HG03060 (cell line): ENCODE measurements at regions not wholly inside any gene's neighbourhood (a gene's known extent, or its start where the extent isn't known, plus 50 kb on each side); places are given as distances from the start of the nearest gene placed in this dataset.

Source experiments
- ATAC-seq: cut with Tn5 transposase; IDR thresholded peaks from one replicate; pipeline ENCODE4 v1.9.1; 2021; ENCODE audit warnings: low read depth, moderate number of reproducible peaks; ENCODE audit not compliant: unreplicated experiment

DNA sequence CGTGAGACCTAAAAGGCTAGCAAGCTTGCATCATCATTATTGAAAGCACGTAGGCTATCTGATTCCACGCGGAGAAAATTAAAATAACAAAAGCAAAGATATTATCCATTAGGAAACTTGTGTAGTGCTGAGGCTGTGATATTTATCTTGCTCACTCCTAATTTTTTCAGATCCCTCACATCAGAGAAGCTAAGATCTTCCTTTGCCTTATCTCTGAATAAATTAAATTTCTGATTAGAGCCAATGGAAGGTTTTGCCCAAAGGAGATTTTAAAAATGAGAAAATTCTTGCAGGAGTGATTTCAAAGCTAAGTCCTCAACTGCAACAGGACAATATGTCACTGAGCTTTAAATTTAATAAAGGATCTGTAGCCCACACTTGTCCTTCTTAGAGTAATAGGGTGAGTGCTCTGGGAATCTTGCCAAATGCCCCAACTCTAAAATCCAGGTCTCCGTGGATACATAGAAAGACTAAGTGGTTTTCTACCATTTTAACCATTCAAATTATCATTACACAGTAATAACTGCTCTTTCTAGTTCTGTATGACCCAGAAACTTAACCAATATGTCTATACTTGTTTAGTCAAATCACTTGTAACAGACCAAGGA is 295.0 kb downstream of the CAAP1 start:
- no peak for ATAC-seq

DNA sequence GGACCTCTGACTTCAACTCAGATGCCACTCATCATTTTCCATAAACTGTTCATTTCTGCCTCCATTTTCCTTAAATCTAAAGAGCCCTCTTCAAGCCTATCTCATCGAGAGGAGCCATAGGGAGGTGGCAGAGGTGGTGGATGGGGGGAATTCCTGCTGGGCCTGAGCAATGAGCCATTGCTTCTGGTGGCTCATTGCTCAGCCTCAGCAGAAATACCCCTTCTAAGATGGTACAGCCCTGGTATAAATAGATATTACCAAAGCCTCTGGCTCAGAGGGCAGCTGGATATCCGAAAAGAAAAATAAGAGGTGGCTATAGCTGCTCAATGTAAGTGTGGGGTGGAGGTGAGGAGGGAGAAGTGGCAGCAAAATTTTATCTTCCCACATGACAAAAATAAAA is 313.5 kb downstream of the CAAP1 start:
- ATAC-seq, result no peak

DNA sequence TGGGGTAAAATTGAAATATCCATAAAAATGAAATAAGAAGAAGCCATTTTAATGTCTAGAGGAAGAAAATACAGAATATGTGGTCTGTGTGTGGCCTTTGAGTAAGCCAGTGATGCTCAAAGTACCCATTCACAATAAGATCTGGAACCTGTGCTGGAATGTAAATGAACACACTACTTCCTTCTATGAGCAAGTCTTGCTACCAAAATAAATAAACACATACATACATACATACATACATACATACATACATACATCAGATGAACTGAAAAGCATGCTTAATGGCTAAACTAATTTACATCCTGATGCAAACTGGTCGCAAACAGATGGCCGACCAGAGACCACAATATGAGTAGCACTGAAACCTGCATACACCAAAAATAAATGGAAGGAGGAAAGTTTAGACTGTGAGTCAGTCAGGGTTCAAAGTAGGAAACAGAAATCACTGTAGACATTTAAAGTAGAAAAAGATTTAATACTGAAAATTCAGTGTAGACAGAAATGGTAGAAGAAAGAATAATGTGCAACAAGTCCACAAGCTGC is 317.6 kb downstream of the CAAP1 start:
- ATAC-seq, result no peak

DNA sequence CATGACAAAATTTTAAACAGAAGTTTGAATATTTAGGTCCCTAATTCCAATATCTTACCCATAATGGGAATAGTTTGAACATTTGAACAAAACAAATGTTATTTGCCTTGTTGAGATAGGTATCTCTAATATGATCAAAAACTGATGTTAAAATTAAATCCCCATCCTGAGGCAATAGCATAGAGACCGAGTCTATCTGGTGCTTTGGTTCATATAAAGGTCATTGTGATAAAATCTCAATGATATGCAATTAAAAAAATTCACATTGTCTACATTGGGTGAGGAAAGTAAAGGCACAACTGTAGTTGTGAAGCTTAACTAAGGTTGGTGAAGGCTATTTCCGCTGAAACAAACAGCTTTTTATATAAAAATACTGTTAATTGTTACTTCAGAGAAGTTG is 318.3 kb downstream of the CAAP1 start:
- no peak for ATAC-seq

DNA sequence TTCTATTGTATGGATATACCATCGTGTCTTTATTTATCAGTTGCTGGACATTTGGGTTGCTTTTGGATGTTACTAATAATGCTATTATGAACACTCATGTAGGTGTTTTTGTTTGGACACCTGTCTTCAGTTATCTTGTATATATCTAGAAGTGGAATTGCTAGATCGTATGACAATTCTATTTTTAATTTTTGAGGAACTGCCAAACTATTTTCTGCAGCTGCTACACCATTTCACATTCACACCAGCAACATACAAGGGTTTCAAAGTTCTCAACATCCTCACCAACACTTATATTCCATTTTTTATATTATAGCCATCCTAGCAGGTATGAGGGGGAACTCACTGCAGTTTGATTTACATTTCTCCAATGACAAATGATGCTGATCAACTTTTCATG is 324.6 kb downstream of the CAAP1 start:
- no peak for ATAC-seq

DNA sequence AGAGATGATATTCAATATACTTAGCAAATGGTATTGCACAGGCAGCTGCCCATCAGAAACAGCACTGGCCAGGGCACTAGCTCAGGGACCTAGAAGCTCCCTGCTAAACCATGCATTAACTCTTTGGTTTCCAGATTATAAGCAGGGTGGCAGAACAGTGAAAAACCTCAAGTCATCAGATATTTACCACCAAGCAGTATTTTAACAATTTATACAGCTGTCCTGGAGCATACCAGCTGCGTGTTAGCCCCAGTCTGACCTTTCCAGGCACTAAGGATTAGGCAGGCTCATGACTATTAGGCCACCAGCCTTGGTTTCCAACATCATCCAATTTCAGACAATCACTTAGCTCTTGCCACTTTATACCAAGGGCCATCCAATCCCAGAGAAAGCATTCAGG is 326.5 kb downstream of the CAAP1 start:
- ATAC-seq, result no peak

DNA sequence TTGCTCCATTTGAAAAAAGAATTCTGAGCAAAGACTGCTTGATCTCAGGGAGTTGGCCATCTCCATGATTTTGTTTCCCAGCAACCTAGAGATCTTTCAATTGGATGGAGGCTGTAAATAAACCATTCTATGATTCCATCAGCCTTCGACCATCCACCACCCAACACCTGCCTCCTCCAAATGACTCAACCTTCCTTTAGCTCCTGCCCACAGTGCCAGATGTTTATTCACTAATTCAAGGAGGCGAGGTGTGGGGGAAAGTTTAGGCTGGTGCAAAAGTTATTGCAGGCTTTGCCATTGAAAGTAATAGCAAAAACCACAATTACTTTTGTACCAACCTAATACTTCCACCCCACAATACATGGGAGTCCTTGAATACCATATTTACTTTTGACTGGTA is 327.5 kb downstream of the CAAP1 start:
- no peak for ATAC-seq

DNA sequence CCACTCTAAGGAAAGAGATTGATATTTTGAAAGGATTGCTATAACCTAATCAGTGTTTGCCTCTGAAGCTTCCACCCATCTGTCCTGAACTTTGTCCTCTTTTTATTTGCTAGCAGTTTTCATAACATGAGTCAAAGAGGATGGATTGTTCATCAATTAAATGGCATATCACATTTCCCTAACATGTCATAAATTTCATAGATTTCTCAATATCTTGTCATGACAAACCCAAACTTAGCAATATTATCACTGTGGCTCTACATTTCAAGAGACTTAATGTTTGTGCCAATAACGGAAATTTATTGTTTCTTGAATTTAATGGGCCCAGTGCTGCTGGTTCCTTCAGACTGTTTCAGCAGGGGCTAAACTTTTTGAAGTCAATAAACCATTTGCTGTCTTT is 330.3 kb downstream of the CAAP1 start:
- ATAC-seq, result no peak

DNA sequence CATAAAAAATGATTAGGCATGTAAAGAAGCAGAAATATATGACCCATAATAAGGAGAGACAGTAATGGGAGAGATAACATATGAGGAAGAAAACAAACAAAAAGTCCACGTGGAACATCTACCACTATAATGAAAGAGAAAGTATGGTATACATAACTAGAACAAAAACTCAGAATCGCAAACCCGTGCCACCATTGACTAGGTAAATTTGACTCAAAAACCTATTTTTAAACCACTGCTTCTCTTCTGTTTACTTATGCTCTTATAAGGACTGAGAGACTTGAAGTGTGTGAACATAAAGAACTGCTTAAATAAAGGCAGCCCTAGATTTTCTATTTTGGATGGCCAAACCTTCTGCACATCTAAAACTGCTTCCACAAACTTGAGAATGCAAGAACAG is 330.7 kb downstream of the CAAP1 start:
- ATAC-seq, result no peak

DNA sequence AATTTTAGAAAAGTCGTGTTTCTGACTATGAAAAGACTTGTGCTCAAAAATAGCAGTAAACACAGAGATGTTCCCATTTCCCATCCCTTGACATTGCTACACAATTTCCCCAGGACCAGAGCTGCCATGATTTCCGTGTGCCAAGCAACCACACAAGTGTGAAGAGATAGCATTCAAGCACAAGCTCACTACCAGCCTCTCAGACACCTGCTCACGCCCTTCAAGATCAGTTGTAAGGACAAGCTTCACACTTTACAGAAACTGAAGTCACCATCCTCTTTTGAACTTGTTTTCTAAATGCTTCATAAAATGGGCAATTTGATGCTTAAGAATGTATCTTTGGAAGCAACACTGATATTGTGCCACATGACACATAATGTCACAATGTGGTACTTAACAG is 333.1 kb downstream of the CAAP1 start:
- no peak for ATAC-seq

DNA sequence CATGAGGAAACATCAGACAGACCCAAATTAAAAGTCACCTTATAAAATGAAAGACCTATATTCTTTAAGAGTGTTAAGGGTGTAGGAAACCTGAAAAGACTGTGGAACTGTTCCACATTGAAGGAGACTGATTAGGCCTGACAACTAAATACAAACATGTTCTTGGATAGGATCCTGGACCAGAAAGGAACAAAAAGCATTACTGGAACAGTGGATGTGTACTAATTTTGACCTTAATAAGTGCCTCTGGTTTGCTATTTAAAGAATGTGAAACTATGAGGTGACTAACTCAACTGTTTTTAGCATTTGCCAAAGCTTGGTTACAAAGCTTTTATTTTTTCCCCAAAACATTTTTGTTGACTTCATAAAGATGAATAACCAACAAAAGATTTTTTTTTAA is 340.6 kb downstream of the CAAP1 start:
- no peak for ATAC-seq

DNA sequence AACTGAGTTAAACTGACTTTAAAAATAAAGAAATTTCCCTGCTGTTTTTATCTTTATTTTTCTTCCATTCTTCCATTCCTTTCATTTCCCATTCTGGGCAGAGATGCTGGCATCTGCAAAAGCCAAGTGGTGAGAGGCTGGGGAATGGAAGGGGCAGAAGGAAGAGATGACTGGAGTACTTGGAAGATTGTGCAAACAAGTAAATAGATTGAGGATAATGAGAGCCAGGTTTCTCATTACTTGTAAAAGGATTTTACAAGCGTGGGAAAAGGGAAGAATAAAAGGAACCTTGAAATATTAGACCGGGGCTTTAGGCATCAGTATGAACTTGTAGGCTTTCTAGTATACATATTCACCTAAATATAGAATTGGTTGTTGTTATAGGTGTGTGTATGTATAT is 341.2 kb downstream of the CAAP1 start:
- no peak for ATAC-seq

DNA sequence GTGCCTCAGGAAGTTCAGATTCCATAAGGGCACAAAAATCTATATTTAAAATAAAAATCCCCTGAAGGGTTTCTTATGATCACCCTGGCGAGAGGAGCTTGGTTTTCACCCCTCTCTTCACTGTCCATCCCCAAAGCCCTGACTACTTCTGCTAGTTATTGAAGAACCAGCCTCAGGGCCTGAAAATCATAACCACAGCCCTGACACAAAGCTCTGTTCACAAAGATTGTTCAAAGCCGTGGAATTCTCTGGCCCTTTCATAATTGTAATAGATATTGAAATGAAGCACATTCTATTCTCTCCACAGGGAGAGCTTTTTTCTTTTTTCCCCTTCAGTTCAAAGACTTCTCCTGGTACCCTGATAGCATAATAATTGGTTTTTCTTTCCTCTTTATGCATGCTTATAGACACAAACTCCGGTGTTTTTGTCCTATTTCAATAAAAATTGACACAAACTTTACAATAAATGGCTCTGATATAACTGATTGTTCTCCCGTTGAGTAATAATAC is 343.8 kb downstream of the CAAP1 start:
- no peak for ATAC-seq

DNA sequence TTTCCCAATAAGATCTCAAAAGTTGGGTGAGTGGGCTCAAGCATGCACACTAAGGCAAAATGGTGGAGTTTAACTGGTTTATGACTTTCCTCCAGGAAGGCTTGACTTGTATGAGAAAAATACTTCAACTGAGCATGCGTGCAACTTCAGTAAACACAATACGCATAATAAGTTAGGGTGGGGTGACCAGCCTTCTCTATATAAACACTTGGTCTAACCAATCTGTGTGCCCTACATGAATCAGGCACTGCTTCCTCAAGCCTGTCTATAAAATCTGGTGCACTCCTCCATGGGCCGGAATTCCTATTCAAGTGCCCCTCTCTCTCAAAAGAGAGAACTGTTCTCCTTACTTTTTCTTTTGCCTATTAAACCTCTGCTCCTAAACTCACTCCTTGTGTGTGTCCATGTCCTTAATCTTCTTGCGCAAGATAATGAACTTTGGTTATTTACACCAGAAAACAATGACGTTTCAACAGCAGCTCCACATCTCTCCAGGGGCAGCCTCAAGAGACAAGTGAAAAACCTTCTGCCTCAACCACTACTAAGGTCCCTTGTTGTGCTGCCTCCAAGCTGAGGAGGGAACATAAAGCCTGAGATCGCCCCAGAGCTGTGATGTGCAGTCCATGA is 352.6 kb downstream of the CAAP1 start:
- no peak for ATAC-seq

DNA sequence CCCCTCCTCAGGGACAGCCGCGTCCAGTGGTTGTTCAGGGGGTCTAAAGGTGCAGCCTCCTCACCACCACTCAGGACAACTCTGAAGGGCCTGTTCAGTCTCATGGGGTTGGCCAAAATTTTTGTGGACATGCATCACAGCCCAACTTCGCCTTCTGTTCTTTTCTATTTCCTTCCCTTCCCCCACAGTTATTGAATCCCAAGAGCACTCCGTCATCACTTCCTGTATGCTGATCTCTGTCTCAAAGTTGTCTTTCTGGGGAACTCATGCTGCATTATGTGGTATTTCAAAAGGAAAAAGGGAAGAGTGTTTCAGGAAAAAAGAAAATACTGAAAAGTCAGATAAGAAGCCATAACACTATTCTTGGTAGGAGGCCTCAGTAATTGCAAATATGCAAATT is 355.4 kb downstream of the CAAP1 start:
- no peak for ATAC-seq

DNA sequence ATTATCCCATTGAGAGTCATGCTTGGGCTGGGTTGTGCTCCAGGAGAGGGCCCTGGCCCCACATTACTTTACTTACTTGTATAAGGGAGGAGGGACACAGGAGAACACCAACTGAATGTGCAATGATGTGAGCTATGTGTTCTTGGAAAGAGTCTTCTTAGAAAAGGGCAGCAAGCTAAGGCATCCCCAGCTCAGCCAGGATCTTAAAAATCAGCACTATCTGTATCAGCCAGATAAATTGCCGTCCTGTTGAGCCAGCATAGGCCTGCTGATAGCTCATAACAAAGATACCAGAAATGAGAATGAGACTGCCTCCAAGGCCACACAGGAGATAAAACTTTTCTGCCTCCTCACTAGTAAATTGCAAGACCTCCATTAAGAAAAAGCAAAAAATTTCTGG is 357.5 kb downstream of the CAAP1 start:
- ATAC-seq, result no peak

DNA sequence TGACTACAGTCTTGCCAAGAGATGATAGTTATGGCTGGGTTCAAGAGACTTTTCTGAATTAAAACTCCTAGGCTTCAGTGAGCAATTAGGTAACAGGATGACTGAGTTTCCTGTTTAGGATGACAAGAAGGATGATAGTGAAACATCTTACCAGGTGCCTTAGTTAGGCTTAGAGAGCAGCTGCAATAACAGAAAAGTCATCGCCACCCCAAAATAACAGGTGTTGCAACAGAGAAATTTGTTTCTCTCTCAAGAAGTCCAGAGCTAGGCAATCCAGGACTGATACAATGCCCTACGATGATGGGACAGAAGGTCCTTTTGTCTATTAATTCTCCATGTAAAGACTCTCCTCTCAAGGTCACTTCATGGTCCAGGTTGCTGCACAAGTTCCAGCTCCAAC is 361.8 kb downstream of the CAAP1 start:
- ATAC-seq, result no peak

DNA sequence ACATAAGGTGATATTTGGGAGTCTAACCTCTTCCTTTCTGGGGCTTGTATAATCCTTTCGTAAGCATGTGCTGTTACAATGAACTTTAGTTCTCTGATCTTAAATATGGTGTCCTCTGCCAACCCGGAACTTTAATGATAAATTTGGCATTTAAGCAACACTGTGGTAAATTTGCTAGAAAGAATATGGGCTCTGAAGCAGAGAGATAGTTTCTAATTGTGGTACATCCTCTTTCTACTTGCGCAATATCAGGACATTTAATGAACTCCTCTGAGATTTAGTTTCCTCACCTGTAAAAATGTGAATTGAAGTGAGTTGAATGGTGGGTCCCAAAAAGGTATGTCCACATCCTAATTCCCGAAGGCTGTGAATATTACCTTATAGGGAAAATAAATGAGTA is 364.7 kb downstream of the CAAP1 start:
- no peak for ATAC-seq

DNA sequence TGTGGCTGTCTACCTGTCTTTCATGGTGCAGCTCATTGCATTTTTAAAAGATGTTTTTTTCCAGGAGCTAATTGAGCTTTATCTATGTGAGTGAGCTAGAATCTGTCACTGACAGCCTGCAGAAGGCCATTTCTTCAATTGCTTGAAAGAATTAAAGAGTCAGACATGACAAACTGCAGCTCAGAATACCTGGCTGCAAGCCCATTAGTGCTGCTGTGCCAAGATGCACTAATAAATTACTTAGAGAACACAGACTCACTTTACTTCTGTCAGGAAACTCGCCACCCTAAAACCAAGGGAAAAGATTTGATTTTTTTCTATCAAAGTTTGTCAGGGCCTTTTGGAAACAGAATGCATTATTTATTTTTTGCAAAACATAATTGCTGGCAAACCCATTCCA is 368.3 kb downstream of the CAAP1 start:
- ATAC-seq, result no peak

DNA sequence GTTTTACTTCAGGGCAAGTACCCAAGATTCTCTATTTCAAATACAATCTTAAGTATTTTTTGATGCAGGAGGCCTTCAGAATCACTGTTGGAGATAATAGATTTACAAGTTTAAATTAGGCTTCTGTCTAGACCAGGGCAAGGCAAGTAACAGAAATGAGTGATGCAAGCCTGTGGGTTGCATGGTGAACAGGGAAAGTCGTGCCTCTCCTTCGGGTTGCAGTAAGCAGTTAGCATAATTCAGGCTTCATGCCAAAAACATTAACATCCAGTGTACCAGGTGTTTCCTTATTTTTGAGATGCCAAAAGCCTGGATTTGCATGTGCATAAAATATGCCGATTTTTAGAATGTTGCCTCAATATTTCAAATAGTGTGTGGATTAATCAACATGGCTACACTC is 369.0 kb downstream of the CAAP1 start:
- no peak for ATAC-seq

DNA sequence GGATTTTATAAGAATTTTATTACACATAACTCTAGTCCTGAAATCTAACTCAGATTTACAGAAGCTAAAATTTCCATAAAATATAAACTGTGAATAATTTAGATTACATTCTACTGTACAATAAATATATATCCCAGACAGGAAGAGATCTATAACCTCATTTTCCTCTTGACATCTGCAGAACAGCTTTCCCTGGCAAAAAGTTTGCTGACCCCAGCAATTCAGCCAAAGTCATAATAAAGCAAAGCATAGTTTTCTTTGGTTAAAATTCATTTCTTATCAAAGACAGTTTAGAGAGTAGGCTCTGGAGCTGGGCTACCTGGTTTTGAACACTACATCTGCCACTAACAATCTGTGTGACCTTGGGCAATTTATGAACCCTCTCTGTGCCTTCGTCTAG is 372.5 kb downstream of the CAAP1 start:
- no peak for ATAC-seq

DNA sequence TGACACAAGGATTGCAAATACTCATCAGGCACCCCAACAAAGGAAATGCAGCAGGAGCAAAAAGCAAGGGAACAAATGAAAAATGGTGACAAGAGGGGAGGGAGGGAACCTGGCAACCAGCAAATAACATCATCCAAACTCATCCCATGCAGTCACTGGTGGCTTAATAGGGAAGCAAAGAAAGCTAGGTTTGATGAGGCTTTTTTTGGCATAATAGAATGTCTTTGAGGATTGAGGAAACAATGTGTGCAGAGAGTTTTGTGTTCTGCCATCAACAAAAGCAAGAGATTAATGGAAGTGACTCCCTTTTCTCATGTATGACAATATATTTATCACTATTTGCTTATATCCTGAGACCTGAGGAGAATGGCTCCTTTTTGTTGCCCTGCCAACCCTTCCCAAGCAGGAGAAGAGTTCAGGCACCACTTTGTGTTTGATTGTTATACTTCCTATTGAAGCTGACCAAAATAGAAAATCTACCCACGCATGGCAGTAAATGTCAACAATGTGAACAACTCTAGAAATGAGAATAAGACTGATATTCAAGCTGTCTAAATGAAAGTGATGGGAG is 375.7 kb downstream of the CAAP1 start:
- ATAC-seq, result no peak
